Hematopoietic multipotent progenitor cell treated with erythropoietin and hydrocortisone succinate and interleukin-3 and kit ligand, for 6 days (in vitro differentiated cells): ENCODE measurements at regions not wholly inside any gene's neighbourhood (a gene's known extent, or its start where the extent isn't known, plus 50 kb on each side); places are given as distances from the start of the nearest gene placed in this dataset.
"Not testable (repeated sequence)": the region's sequence is repeated elsewhere in the genome, so short reads cannot be mapped to it uniquely, and the experiment has no call there.

Source experiments
- DNase-seq: peaks from one replicate; pipeline ENCODE4 v3.0.0-alpha.2; 2015

- DNase-seq: no peak
Observed at GRCh38 chr6:33892581-33893346, 89.0 kb upstream of the MLN start.

- DNase-seq: no peak
Observed at GRCh38 chr6:33888664-33889200, 84.9 kb upstream of the MLN start.

- no peak for DNase-seq
Observed at GRCh38 chr6:33888183-33888582, 84.4 kb upstream of the MLN start.

- no peak for DNase-seq
Observed at GRCh38 chr6:33886673-33887144, 82.9 kb upstream of the MLN start.

GRCh38 chr6:33885132-33886057, 81.6 kb upstream of the MLN start:
- no peak for DNase-seq

- DNase-seq: not testable (repeated sequence)
Observed at GRCh38 chr6:33883621-33884020, 79.8 kb upstream of the MLN start.

- no peak for DNase-seq
Observed at GRCh38 chr6:33882154-33882553, 78.4 kb upstream of the MLN start.

GRCh38 chr6:33880766-33881165, 77.0 kb upstream of the MLN start:
- no peak for DNase-seq

GRCh38 chr6:33880104-33880678, 76.4 kb upstream of the MLN start:
- DNase-seq: no peak

- no peak for DNase-seq
Observed at GRCh38 chr6:33878562-33878961, 74.8 kb upstream of the MLN start.

GRCh38 chr6:33877982-33878535, 74.3 kb upstream of the MLN start:
- no peak for DNase-seq

GRCh38 chr6:33875696-33876095, 71.9 kb upstream of the MLN start:
- DNase-seq: no peak

- no peak for DNase-seq
Observed at GRCh38 chr6:33875141-33875581, 71.4 kb upstream of the MLN start.

GRCh38 chr6:33874136-33874760, 70.4 kb upstream of the MLN start:
- DNase-seq: no peak

GRCh38 chr6:33872761-33873160, 69.0 kb upstream of the MLN start:
- DNase-seq: no peak

- DNase-seq: no peak
Observed at GRCh38 chr6:33869826-33870423, 66.1 kb upstream of the MLN start.

GRCh38 chr6:33869121-33869520, 65.3 kb upstream of the MLN start:
- no peak for DNase-seq

- no peak for DNase-seq
Observed at GRCh38 chr6:33868141-33868540, 64.3 kb upstream of the MLN start.

GRCh38 chr6:33865478-33866077, 61.8 kb upstream of the MLN start:
- no peak for DNase-seq

- DNase-seq: no peak
Observed at GRCh38 chr6:33863723-33864440, 60.1 kb upstream of the MLN start.

GRCh38 chr6:33863084-33863483, 59.3 kb upstream of the MLN start:
- DNase-seq: no peak
